Parathyroid adenoma (tissue), 2 donors: ENCODE measurements at regions not wholly inside any gene's neighbourhood (a gene's known extent, or its start where the extent isn't known, plus 50 kb on each side); places are given as distances from the start of the nearest gene placed in this dataset.

Experiments
- H2AFZ ChIP-seq: fragments of 300-600 bp; sonication (generic); one replicate; pipeline ENCODE4 v1.7.0; 2017; ENCODE audit warnings: antibody characterized with exemption, mild to moderate bottlenecking
- H3K27ac ChIP-seq: fragments of 300-600 bp; sonication (generic); one replicate; pipeline ENCODE4 v1.7.0; 2017
- H3K27me3 ChIP-seq: fragments of 300-600 bp; sonication (generic); one replicate; pipeline ENCODE4 v1.7.0; 2017; ENCODE audit warnings: low read length; ENCODE audit not compliant: control insufficient read depth, insufficient read depth
- H3K36me3 ChIP-seq: fragments of 300-600 bp; sonication (generic); one replicate; pipeline ENCODE4 v1.7.0; 2017; ENCODE audit warnings: low read length; ENCODE audit not compliant: control insufficient read depth, insufficient read depth
- H3K4me1 ChIP-seq: fragments of 300-600 bp; sonication (generic); one replicate; pipeline ENCODE4 v1.7.0; 2017; ENCODE audit warnings: control low read depth
- H3K4me2 ChIP-seq: fragments of 300-600 bp; sonication (generic); one replicate; pipeline ENCODE4 v1.7.0; 2017; ENCODE audit warnings: low read length
- H3K4me3 ChIP-seq: fragments of 300-600 bp; sonication (generic); one replicate; pipeline ENCODE4 v1.7.0; 2017; ENCODE audit warnings: low read depth, low read length
- H3K79me2 ChIP-seq: fragments of 300-600 bp; sonication (generic); one replicate; pipeline ENCODE4 v1.7.0; 2017; ENCODE audit warnings: control low read depth
- H3K9ac ChIP-seq: fragments of 300-600 bp; sonication (generic); one replicate; pipeline ENCODE4 v1.7.0; 2017; ENCODE audit warnings: mild to moderate bottlenecking
- H3K9me3 ChIP-seq: fragments of 300-600 bp; sonication (generic); one replicate; pipeline ENCODE4 v1.7.0; 2017; ENCODE audit warnings: low read length; ENCODE audit not compliant: control insufficient read depth
- TF ChIP-seq, protein P1 (sequence below): fragments of 300-600 bp; sonication (generic); IDR thresholded peaks from one replicate; pipeline ENCODE4 v1.7.0; 2017; ENCODE audit warnings: antibody characterized with exemption, mild to moderate bottlenecking
- donor health status: primary hyperparathyroidism.

DNA sequence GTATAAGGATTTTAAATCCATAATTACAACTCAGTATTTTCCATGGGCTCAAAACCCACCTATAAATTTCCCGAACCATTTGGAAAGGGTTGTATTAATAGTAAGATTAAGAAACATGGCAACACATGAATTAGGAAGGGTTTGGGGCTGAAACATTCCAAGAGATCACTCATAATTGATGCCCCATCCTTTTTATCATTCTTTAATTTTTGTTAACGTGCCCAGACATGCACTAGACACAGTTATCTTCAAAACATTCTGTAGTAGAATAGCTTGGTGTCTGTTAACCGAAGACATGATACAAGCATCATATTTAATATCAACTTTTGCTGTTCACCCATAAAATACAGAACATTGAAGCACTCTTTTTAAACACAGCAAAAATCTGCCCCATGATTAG is 106.8 kb upstream of the FRMD6 start:
- H3K36me3 ChIP-seq: no peaks in the 10 kb centered on the region
- no peak overlapping the region for H3K27ac ChIP-seq
- H3K4me2 ChIP-seq: no peak overlapping the region
- no peak overlapping the region for H2AFZ ChIP-seq
- H3K4me1 ChIP-seq: no peaks in the 10 kb centered on the region
- TF ChIP-seq, protein P1, sequence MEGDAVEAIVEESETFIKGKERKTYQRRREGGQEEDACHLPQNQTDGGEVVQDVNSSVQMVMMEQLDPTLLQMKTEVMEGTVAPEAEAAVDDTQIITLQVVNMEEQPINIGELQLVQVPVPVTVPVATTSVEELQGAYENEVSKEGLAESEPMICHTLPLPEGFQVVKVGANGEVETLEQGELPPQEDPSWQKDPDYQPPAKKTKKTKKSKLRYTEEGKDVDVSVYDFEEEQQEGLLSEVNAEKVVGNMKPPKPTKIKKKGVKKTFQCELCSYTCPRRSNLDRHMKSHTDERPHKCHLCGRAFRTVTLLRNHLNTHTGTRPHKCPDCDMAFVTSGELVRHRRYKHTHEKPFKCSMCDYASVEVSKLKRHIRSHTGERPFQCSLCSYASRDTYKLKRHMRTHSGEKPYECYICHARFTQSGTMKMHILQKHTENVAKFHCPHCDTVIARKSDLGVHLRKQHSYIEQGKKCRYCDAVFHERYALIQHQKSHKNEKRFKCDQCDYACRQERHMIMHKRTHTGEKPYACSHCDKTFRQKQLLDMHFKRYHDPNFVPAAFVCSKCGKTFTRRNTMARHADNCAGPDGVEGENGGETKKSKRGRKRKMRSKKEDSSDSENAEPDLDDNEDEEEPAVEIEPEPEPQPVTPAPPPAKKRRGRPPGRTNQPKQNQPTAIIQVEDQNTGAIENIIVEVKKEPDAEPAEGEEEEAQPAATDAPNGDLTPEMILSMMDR: no peak
- no peaks in the 10 kb centered on the region for H3K79me2 ChIP-seq
- no peak overlapping the region for H3K4me3 ChIP-seq
- H3K27me3 ChIP-seq: no peaks in the 10 kb centered on the region
- no peaks in the 10 kb centered on the region for H3K9me3 ChIP-seq
- H3K9ac ChIP-seq: no peak overlapping the region

DNA sequence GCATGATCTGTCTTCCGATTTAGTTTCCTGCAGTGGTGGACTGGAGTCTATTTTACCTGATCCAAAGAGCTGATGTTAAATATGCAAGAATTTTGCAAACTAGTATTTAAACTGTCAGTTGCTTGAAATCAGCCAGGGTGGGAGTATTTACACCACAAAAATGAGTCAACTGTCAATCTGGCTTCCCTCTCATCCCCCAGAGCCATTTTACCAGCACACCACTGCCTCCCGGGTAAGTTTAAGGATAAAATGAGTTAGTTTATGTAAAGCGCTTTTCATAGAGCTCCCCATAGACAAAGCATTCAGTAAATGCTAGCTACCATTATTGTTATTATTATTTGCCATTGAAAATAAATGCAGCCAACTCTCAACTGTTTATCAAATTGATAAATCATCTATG is 106.3 kb upstream of the FRMD6 start:
- Histone ChIP-seq H3K27me3 (no peaks in the 10 kb centered on the region), H3K4me3 (no peak overlapping the region), H3K9me3 (no peaks in the 10 kb centered on the region), H3K27ac (no peak overlapping the region), H3K36me3 (no peaks in the 10 kb centered on the region), H3K4me1 (no peaks in the 10 kb centered on the region), H3K4me2 (no peak overlapping the region), H3K9ac (no peak overlapping the region), H3K79me2 (no peaks in the 10 kb centered on the region), H2AFZ (no peak overlapping the region)
- TF ChIP-seq, protein P1: no peak

DNA sequence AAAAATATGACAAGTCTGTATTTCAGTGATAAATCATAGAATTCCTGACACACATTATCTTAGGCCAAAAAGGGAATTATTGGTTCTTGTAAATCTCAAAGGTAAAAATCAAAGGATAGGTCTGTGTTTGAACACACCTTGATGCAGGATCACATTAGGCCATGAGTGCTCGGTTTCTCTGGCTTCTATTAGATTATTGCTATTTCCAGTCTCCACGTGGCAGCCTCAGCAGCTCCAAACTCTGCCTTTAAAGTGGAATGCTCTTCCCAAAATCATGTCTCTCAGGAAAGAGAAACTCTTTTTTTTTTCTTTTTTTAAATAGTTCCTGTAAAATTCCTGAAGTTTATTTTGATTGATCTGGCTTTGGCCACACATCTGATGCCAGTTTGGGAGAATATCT is 105.6 kb upstream of the FRMD6 start:
- Histone ChIP-seq H3K27me3 (no peaks in the 10 kb centered on the region), H3K4me3 (no peak overlapping the region), H3K36me3 (no peaks in the 10 kb centered on the region), H3K9me3 (no peaks in the 10 kb centered on the region), H3K79me2 (no peaks in the 10 kb centered on the region), H2AFZ (no peak overlapping the region), H3K4me2 (no peak overlapping the region), H3K9ac (no peak overlapping the region), H3K4me1 (no peaks in the 10 kb centered on the region), H3K27ac (no peak overlapping the region)
- TF ChIP-seq, protein P1: no peak

DNA sequence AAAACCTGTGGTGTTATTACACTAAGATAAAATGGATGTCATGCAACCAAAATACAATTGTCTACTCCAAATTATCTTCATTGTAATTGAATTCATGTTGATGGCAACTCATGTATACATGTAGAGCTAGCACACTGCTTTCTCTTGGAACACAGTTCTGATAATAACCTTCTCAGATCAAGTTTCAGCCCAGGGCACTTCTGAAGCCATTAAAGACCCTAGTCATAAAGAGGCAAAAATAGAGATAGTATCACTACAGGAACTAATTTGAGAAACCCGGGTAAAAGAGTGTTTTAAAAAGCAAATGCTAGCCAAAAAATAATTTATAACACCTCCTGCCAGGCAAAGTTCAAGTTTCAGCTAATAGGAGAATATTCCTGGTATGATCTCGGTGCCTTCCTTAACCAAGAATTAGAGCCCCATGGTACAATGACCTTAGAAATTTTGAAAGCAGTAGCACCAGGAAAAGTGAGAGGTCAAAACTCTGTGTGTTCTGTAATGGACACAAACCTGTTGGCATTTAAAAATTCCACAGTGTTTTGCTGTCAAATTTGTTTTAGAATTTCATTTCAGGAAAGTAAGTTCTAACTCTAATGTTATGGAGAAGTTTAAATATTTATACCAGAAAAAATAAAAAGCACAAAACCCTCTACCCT is 105.0 kb upstream of the FRMD6 start:
- Histone ChIP-seq H3K4me1 (no peaks in the 10 kb centered on the region), H3K4me3 (no peak overlapping the region), H3K9me3 (no peaks in the 10 kb centered on the region), H3K36me3 (no peaks in the 10 kb centered on the region), H3K27ac (no peak overlapping the region), H2AFZ (no peak overlapping the region), H3K9ac (no peak overlapping the region), H3K79me2 (no peaks in the 10 kb centered on the region), H3K4me2 (no peak overlapping the region), H3K27me3 (no peaks in the 10 kb centered on the region)
- TF ChIP-seq, protein P1: no peak

DNA sequence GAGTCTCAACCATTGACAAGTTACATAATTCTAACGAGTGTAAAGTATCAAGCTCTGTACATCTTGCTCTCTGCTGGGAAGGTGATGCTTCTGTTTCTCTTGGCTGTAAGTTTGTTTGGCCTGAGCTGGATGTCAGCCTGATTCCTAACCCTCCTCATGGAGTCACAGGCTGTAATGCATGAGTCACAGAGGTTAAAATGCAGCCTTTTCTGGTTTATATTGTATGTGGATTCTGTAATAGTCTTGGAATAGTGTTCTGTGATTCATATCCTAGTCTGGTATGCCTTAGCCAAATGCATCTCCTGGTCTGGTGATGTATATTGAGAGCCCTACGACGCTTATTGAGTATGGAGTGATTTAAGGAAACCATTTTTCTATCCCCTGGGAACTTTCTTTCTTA is 104.5 kb upstream of the FRMD6 start:
- no peak overlapping the region for H3K4me3 ChIP-seq
- no peak overlapping the region for H3K4me2 ChIP-seq
- H3K36me3 ChIP-seq: no peaks in the 10 kb centered on the region
- no peaks in the 10 kb centered on the region for H3K9me3 ChIP-seq
- H3K4me1 ChIP-seq: no peaks in the 10 kb centered on the region
- H3K9ac ChIP-seq: no peak overlapping the region
- no peak overlapping the region for H2AFZ ChIP-seq
- H3K79me2 ChIP-seq: no peaks in the 10 kb centered on the region
- H3K27me3 ChIP-seq: no peaks in the 10 kb centered on the region
- TF ChIP-seq, protein P1: no peak
- H3K27ac ChIP-seq: no peak overlapping the region
